GM12865 (cell line): ENCODE measurements at regions not wholly inside any gene's neighbourhood (a gene's known extent, or its start where the extent isn't known, plus 50 kb on each side); places are given as distances from the start of the nearest gene placed in this dataset.

Experiments used
- DNase-seq: peaks from one replicate; pipeline ENCODE4 v3.0.0; 2010; ENCODE audit warnings: low read depth
- H3K4me3 ChIP-seq: 2 replicates; pipeline ENCODE4 v1.5.1; 2011; ENCODE audit warnings: mild to moderate bottlenecking, low read depth, low read length, control low read depth
- CTCF ChIP-seq: IDR thresholded peaks from 2 replicates; pipeline ENCODE4 v1.5.1; 2011; ENCODE audit warnings: low read length, control low read depth, low read depth, inconsistent platforms; ENCODE audit not compliant: insufficient read depth; ENCODE audit errors: missing control alignments

- H3K4me3 ChIP-seq, result no peak overlapping the region
- DNase-seq, result no peak
- no peak for TF ChIP-seq CTCF
Observed at GRCh38 chr12:97951717-97952116, 489.1 kb downstream of the RMST start.

- no peak overlapping the region for H3K4me3 ChIP-seq
- no peak for DNase-seq
- no peak for TF ChIP-seq CTCF
Observed at GRCh38 chr12:97957109-97957508, 494.5 kb downstream of the RMST start.

GRCh38 chr12:97960225-97960624, 497.6 kb downstream of the RMST start:
- TF ChIP-seq CTCF, result no peak
- no peak for DNase-seq
- no peak overlapping the region for H3K4me3 ChIP-seq

GRCh38 chr12:97960741-97961608, 498.4 kb downstream of the RMST start:
- TF ChIP-seq CTCF, result peak; percentile 81
- no peak overlapping the region for H3K4me3 ChIP-seq
- DNase-seq, result peak; percentile 59

- DNase-seq, result no peak
- no peak overlapping the region for H3K4me3 ChIP-seq
- TF ChIP-seq CTCF, result no peak
Observed at GRCh38 chr12:97967831-97968230, 505.2 kb downstream of the RMST start.

GRCh38 chr12:97968641-97969197, 506.1 kb downstream of the RMST start:
- DNase-seq, result no peak
- TF ChIP-seq CTCF, result no peak
- no peak overlapping the region for H3K4me3 ChIP-seq
